Uterus (tissue), 3 donors: ENCODE measurements at regions not wholly inside any gene's neighbourhood (a gene's known extent, or its start where the extent isn't known, plus 50 kb on each side); places are given as distances from the start of the nearest gene placed in this dataset.
"Not testable (repeated sequence)": the region's sequence is repeated elsewhere in the genome, so short reads cannot be mapped to it uniquely, and the experiment has no call there.

Source experiments
- DNase-seq, 2 donors: peaks; one replicate each; pipeline ENCODE4 v3.0.0-alpha.2; 2019 to 2020
- H3K27ac ChIP-seq, 2 donors: fragments of 200-600 bp; sonication (generic); 1 replicate in 1 of 2; 2 replicates in 1 of 2; pipeline ENCODE4 v1.5.1; 2016 to 2018
- H3K27me3 ChIP-seq, 2 donors: fragments of 200-600 bp; sonication (generic); one replicate each; pipeline ENCODE4 v1.5.1; 2018 to 2019; ENCODE audit warnings: control low read depth in 1 of 2
- H3K36me3 ChIP-seq, 2 donors: fragments of 200-600 bp; sonication (generic); one replicate each; pipeline ENCODE4 v1.5.1; 2019; ENCODE audit warnings: control low read depth in 1 of 2
- H3K4me1 ChIP-seq, 2 donors: fragments of 200-600 bp; sonication (generic); one replicate each; pipeline ENCODE4 v1.5.1; 2018 to 2019; ENCODE audit warnings: control low read depth in 1 of 2
- H3K4me3 ChIP-seq, 2 donors: fragments of 200-600 bp; sonication (generic); 1 replicate in 1 of 2; 2 replicates in 1 of 2; pipeline ENCODE4 v1.5.1; 2018 to 2019; ENCODE audit warnings: mild to moderate bottlenecking in 1 of 2
- H3K9me3 ChIP-seq, 2 donors: fragments of 200-600 bp; sonication (generic); one replicate each; pipeline ENCODE4 v1.5.1; 2019; ENCODE audit warnings: control low read depth in 1 of 2
- intact Hi-C: fragments of 100-400 bp; cut with DNase I; formaldehyde crosslinking; loops from one replicate; pipeline ENCODE4 v1.15.1; 2023; ENCODE audit warnings: low total_unique reads
- donor health status: DM: yes; HTN: yes; CAD: no.

DNA sequence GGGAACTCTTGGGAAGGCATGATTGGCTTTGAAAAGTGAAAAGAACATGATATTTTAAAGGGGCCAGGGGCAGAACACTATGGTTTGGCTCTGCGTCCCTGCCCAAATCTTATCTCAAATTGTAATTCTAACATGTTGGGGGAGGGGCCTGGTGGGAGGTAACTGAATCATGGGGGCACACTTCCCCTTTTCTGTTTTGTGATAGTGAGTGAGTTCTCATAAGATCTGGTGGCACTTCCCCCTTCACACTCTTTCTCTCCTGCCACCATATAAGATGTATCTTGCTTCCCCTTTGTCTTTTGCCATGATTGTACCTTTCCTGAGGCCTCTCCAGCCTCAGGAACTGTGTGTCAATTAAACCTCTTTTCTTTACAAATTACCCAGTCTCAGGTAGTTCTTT lies 561.4 kb downstream of the PRIM2 start:
- H3K4me1 ChIP-seq, H3K27me3 ChIP-seq, H3K36me3 ChIP-seq, intact Hi-C loops, DNase-seq, H3K4me3 ChIP-seq, H3K9me3 ChIP-seq, H3K27ac ChIP-seq: not testable (repeated sequence)

DNA sequence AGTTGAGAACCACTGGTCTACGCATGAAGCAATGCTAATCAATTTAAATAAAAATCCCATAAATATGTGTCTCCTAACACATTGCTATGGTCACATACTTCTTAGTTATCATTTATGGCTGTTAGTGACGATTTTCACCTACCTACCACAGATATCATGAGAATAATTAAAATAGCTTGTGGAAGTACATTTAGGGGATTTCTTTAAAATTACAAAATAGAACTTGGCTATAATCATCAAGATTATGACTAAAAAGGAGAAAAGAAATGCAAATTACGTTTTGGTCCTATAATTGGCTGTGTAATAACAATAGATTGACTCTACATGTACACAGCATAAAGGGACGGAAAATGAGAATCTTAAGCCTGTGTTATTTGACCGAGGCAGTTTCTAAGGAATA lies 581.4 kb downstream of the PRIM2 start:
- not testable (repeated sequence) for H3K36me3 ChIP-seq

DNA sequence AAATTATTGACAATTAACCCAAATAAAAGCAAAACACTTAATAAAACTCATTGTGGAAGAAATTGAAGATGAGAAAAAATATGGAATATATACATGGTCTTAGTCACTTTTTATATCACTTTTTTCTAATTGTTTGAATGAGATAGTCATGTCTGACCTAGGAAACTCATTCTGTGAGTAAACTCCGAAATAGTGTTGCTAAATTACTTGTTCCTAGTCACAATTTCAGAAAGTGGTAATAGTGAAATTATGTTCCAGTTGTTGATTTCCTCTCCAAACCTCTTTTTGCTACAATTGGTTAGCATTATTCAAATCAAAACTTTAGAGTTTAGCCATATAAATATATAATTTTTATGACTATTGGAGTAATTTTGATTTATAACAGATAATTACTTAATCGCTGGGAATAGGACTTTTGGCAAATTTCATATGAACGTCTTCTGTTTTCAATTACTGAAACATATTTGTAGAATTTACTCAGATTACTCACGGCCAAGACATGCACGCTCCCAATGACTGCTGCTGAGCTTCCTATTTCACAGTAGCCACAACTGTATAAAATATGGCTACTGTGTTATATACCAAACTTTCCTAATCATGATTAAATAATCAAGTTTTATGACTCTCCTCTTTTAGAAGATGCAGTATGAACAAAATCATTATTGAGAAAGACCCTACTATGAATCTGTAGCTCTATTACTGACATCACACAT lies 583.4 kb downstream of the PRIM2 start:
- H3K36me3 ChIP-seq, H3K4me3 ChIP-seq, H3K27ac ChIP-seq, H3K27me3 ChIP-seq, intact Hi-C loops, H3K9me3 ChIP-seq, H3K4me1 ChIP-seq, DNase-seq: not testable (repeated sequence)

More for the DNA sequence above, 581.4 kb downstream of the PRIM2 start:
- H3K27me3 ChIP-seq, H3K4me3 ChIP-seq, intact Hi-C loops, DNase-seq, H3K9me3 ChIP-seq, H3K27ac ChIP-seq, H3K4me1 ChIP-seq: not testable (repeated sequence)

DNA sequence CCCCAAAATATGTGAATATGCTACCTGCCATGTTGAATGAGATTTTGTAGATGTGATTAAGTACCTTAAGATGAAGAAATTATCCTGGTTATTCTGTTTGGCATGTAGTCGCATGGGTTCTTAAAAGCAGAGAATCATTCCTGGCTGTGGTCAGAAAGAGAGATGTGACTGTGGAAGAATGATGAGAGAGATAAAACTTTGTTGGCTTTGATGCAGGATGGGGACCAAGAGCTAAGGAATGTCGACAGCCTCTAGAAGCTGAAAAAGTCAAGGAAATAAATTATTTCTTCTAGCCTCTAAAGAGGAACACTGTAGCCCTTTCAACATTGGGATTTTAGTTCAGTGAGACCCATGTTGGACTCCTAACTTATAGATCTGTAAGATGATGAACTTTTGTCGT lies 584.0 kb downstream of the PRIM2 start:
- H3K27me3 ChIP-seq, H3K36me3 ChIP-seq, H3K4me3 ChIP-seq, H3K27ac ChIP-seq, H3K4me1 ChIP-seq, DNase-seq, H3K9me3 ChIP-seq, intact Hi-C loops: not testable (repeated sequence)

DNA sequence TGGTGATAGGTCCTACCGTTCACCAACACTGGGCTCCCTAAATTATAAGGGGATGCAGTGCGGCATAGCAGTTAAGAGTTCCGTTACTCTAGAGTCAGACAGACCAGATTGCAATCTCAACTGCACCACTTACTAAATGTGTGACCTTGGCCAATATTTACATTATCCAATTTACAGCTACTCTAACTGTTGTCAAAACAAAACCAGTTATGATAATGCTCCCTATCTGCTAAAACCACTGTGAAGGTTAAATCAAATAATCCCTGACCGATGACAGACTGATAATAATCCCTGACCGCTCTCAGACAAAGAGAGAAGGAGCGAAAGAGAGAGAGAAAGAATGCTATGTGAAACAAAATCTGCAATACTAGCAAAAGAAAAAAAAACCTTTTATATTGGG lies 586.9 kb downstream of the PRIM2 start:
- H3K4me3 ChIP-seq, H3K27ac ChIP-seq, H3K27me3 ChIP-seq, H3K9me3 ChIP-seq, DNase-seq, H3K4me1 ChIP-seq, H3K36me3 ChIP-seq, intact Hi-C loops: not testable (repeated sequence)

DNA sequence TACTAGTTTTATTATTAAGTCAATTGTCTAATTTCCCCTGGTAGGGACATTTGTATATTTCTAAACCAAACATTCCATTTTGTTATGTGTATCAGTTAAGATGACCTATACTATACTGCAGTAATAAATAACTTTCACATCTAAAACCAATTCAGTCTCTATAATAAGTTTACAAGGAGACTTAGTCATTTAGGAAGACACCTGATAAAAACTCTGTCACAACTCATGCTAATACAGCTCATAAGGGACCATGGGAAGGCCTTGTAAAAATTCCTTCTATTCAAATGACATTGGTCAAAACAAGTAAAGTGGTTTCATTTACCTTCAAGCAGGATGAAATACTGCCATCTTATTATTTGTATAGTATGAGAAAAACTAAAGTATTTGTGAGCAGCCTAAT lies 597.9 kb downstream of the PRIM2 start:
- H3K9me3 ChIP-seq, H3K4me1 ChIP-seq, H3K36me3 ChIP-seq, H3K27me3 ChIP-seq, H3K4me3 ChIP-seq, H3K27ac ChIP-seq, intact Hi-C loops, DNase-seq: not testable (repeated sequence)

DNA sequence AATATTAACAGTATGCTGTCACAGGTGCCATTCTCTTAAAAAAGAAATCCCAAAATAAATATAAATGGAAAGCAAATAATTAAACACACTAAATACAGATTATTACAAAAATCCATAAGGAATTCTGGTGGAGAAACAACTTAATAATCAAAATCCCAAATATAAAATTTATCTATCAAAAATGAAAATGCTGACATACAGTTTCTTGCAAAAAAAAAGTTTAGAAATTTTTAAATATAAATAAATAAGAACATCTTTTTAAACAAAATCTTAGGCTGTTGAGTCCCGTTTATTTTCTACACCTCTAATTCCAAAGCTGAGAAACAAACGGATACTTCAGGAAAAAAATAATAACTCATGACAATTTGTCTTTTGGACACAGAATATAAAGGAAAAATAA lies 625.5 kb downstream of the PRIM2 start:
- H3K9me3 ChIP-seq, DNase-seq, H3K4me1 ChIP-seq, H3K27me3 ChIP-seq, H3K4me3 ChIP-seq, intact Hi-C loops, H3K27ac ChIP-seq, H3K36me3 ChIP-seq: not testable (repeated sequence)

DNA sequence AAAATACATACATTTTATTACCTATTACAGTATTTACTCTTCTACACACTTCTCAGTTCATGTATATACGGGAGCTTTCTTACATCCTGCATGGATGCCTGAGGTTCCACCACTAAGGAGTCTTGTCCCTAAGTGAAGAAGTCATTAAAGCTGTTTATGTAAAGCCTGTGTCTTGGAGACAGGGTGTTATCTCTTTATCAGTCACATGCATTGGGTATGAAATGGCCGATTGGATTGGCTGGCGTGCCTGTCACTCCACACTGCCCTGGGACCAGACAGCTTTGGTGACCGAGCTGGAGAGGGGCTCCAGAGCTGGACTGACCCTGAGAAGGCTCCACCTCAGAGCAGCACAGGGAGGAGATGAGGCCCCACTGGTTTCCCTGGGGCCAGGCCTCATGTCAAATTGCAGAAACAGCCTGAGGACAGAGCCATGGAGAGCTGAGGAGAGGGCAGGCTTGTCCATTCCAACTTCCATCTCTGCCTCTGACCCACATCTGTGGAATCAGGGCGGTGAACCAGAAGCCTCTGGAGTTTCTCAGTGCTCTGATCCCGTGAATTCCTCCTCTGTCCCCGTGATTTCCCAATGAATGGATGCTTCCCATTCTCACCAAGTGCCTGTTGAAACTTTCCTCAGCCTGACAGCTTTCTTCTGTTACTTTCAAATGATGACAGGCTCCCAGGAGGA lies 628.8 kb downstream of the PRIM2 start:
- DNase-seq, H3K36me3 ChIP-seq, H3K4me3 ChIP-seq, H3K27me3 ChIP-seq, intact Hi-C loops, H3K9me3 ChIP-seq, H3K4me1 ChIP-seq, H3K27ac ChIP-seq: not testable (repeated sequence)

DNA sequence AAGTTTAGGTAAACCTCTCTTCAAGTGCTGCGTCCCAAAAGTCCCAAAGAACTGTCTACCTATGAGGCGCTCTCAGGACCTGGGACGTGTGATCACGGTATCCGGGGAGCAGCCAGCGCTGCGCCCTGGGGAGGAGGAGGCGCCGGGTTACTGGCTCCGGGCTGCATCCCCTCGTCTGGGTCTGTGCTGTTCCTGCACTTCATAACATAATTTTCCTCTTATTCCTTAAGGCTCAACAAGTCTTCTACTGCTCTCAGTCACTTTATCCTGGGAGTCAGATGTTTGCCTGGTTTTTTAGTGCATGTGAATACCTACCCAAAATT lies 629.3 kb downstream of the PRIM2 start:
- H3K4me3 ChIP-seq, H3K27me3 ChIP-seq, DNase-seq, H3K27ac ChIP-seq, intact Hi-C loops, H3K9me3 ChIP-seq, H3K4me1 ChIP-seq, H3K36me3 ChIP-seq: not testable (repeated sequence)

DNA sequence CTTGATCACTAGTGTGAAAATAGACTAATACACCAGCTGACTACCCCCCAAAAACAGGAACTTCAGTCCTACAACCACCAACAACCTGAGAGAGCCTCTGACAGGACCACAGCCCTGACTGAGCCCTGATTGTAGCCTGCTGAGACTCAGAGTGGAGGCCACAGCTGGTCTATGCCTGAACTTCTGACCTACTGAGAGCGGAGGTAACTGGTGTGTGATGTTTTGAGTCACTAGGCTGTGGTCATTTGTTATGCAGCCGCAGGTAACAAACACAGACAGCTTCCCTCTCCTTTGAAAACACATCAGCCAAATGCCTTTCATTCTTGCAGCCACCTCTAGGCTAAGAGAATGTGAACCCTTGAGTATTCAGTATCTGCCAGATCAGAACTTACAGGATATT lies 631.1 kb downstream of the PRIM2 start:
- H3K36me3 ChIP-seq, H3K4me1 ChIP-seq, DNase-seq, H3K27me3 ChIP-seq, intact Hi-C loops, H3K27ac ChIP-seq, H3K9me3 ChIP-seq, H3K4me3 ChIP-seq: not testable (repeated sequence)

DNA sequence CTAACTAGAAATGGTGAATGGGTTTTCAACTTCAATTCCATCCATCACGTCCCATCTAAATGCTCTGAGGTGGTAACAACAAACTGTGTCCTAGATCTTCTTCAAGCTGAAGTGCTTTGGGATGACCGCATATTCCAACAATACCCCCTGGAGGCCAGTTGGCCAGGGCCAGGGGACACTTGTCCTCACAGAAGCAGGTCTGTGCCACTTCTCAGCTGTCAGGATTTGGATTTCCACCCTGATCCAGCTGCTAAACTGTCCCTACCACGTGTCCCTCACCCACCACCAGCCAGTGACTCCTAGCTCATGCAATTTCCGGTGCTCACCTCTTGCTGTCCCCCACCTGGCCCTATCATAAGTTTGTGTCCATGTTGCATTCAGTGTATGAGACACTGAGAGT lies 633.0 kb downstream of the PRIM2 start:
- H3K27ac ChIP-seq, H3K4me1 ChIP-seq, intact Hi-C loops, DNase-seq, H3K4me3 ChIP-seq, H3K27me3 ChIP-seq, H3K9me3 ChIP-seq, H3K36me3 ChIP-seq: not testable (repeated sequence)

DNA sequence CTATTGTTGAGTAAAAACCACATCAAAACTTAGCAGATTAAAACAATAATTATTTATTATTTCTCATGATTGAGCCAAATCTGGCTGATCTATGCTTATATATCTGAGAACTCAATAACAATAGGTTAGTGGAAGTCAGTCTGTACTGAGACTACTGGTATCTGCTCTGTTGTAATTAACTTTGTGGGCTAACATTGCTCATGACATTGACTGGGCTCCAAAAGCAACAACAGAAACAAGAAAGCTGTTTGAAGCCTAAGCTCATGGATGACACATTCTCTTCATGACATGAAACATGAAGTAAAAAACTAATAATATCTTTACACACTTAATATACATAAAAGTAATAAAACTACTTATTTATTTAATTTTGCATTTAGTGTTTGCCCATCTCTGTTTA lies 649.3 kb downstream of the PRIM2 start:
- H3K4me3 ChIP-seq, DNase-seq, H3K27me3 ChIP-seq, H3K36me3 ChIP-seq, H3K27ac ChIP-seq, H3K9me3 ChIP-seq, H3K4me1 ChIP-seq, intact Hi-C loops: not testable (repeated sequence)

DNA sequence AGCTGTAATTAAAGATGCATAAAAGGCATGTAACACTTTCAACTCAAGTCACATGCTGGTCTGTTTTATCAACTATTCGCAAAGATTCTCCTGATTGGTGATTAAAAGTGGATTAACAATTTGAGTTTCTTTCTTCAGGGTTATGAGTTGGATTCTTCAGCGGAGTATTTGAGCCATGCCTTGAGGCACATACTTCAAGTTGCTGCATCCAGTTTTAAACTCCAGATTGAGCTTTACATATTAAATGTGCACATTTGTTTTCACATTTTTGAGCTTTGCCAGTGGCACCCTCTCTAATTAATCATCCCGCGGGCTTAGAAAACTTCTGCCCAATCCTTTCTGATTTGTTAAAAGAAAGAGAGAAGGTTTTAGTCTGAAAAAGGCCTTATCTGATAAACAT lies 654.5 kb downstream of the PRIM2 start:
- H3K27me3 ChIP-seq, H3K27ac ChIP-seq, DNase-seq, H3K4me1 ChIP-seq, H3K9me3 ChIP-seq, H3K4me3 ChIP-seq, intact Hi-C loops, H3K36me3 ChIP-seq: not testable (repeated sequence)
